Spleen (tissue), 11 donors: ENCODE measurements at regions not wholly inside any gene's neighbourhood (a gene's known extent, or its start where the extent isn't known, plus 50 kb on each side); places are given as distances from the start of the nearest gene placed in this dataset.

Source experiments
- DNase-seq: peaks from one replicate; pipeline ENCODE4 v3.0.0-alpha.2; 2020
- H3K27ac ChIP-seq, 8 donors: fragments of 200-600 bp; sonication (generic) in 7 of 8; 1 replicate in 4 of 8; 2 replicates in 4 of 8; pipeline versions ENCODE4 v1.5.0 to v1.8.0; 2016 to 2021; ENCODE audit warnings: inconsistent platforms in 4 of 8, mild to moderate bottlenecking in 4 of 8, moderate library complexity in 1 of 8
- H3K27me3 ChIP-seq, 7 donors: fragments of 200-600 bp; sonication (generic) in 6 of 7; replicated peaks in 1 of 7; 1 replicate in 4 of 7; 2 replicates in 3 of 7; pipeline versions ENCODE4 v1.5.0 to v1.8.0; 2016 to 2021; ENCODE audit warnings: inconsistent platforms in 3 of 7, mild to moderate bottlenecking in 1 of 7
- H3K36me3 ChIP-seq, 6 donors: fragments of 200-600 bp; sonication (generic) in 5 of 6; 1 replicate in 4 of 6; 2 replicates in 2 of 6; pipeline versions ENCODE4 v1.5.0 to v1.8.0; 2016 to 2021; ENCODE audit warnings: inconsistent platforms in 2 of 6
- H3K4me1 ChIP-seq, 6 donors: fragments of 200-600 bp; sonication (generic) in 5 of 6; 1 replicate in 3 of 6; 2 replicates in 3 of 6; pipeline versions ENCODE4 v1.5.0 to v1.8.0; 2016 to 2021; ENCODE audit warnings: inconsistent platforms in 3 of 6
- H3K4me3 ChIP-seq, 8 donors: fragments of 200-600 bp; sonication (generic) in 7 of 8; 1 replicate in 4 of 8; 2 replicates in 4 of 8; pipeline versions ENCODE4 v1.5.0 to v1.8.0; 2016 to 2021; ENCODE audit warnings: inconsistent platforms in 4 of 8, mild to moderate bottlenecking in 4 of 8, moderate library complexity in 2 of 8
- H3K9me3 ChIP-seq, 8 donors: fragments of 200-600 bp; sonication (generic) in 7 of 8; 1 replicate in 4 of 8; 2 replicates in 4 of 8; pipeline versions ENCODE4 v1.5.0 to v1.8.0; 2016 to 2021; ENCODE audit warnings: inconsistent platforms in 4 of 8
- POLR2A ChIP-seq, 3 donors: fragments of 450-650 bp; IDR thresholded peaks; one replicate each; pipeline ENCODE4 v1.5.1; 2017; ENCODE audit warnings: antibody characterized with exemption in 3 of 3, mild to moderate bottlenecking in 1 of 3
- POLR2AphosphoS5 ChIP-seq, 3 donors: sonication (generic); formaldehyde crosslinking; IDR thresholded peaks; one replicate each; pipeline ENCODE4 v1.5.1; 2017; ENCODE audit warnings: antibody characterized with exemption in 3 of 3
- WGBS, 5 donors: extraction: QIAGEN DNeasy Blood & Tissue Kit in 3 of 5; methylation state at CpG; one replicate each; pipeline versions ENCODE4 v1.1.5 to v1.1.7; 2013 to 2018; 5-methylcytosine and 5-hydroxymethylcytosine counted together
- intact Hi-C: fragments of 100-400 bp; cut with DNase I; formaldehyde crosslinking; loops from one replicate; pipeline ENCODE4 v1.15.0; 2023; ENCODE audit warnings: low total_unique reads
- TF ChIP-seq, protein P1 (sequence below), 11 experiments: fragments of 200-600 bp in 7 of 11; fragments of 450-650 bp in 4 of 11; sonication (generic) in 4 of 11; IDR thresholded peaks in 8 of 11; conservative IDR thresholded peaks in 3 of 11; 1 replicate in 7 of 11; 2 replicates in 4 of 11; pipeline versions ENCODE4 v1.4.0 to v1.8.0; 2016 to 2021; ENCODE audit warnings: antibody characterized with exemption in 11 of 11, inconsistent platforms in 4 of 11, mild to moderate bottlenecking in 1 of 11
- donor health status: healthy with polysubstance abuse.
- donor health status: DM: no; HTN: no; CAD: no; lungs with moderate emphysema.
- donor health status: DM: no; HTN: no; CAD: no.
- donor health status: Bipolar disorder and iron deficiency.
- donor health status: healthy.
- donor health status: DM: no; HTN: no; CAD: no.
- donor health status: DM: yes; HTN: yes; CAD: no.

DNA sequence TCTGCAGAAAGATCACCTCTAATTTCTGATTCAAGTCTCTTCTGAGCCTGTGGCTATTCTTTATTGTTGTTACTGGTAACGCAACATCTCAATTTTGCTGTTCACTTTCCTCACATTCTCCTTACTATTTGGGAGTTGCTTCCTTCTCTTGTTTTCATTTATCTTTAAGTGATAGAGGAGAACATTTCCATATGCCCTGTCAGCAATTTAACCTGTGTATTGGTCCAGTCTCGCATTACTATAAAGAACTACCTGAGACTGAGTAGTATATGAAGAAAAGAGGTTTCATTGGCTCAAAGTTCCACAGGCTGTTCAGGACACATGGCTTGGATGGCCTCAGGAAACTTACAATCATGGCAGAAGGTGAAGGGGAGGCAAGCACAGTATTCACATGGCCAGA, 1025.1 kb downstream of the OTOL1 start:
- Histone ChIP-seq H3K4me1 (no peaks in the 10 kb centered on the region), H3K4me3 (no peak overlapping the region), H3K36me3 (no peaks in the 10 kb centered on the region), H3K27ac (no peak overlapping the region), H3K27me3 (no peaks in the 10 kb centered on the region), H3K9me3 (no peaks in the 10 kb centered on the region)
- intact Hi-C loops = no loop called here
- TF ChIP-seq POLR2A (IDR thresholded peaks at IDR 0.05) = no peak
- TF ChIP-seq, protein P1, sequence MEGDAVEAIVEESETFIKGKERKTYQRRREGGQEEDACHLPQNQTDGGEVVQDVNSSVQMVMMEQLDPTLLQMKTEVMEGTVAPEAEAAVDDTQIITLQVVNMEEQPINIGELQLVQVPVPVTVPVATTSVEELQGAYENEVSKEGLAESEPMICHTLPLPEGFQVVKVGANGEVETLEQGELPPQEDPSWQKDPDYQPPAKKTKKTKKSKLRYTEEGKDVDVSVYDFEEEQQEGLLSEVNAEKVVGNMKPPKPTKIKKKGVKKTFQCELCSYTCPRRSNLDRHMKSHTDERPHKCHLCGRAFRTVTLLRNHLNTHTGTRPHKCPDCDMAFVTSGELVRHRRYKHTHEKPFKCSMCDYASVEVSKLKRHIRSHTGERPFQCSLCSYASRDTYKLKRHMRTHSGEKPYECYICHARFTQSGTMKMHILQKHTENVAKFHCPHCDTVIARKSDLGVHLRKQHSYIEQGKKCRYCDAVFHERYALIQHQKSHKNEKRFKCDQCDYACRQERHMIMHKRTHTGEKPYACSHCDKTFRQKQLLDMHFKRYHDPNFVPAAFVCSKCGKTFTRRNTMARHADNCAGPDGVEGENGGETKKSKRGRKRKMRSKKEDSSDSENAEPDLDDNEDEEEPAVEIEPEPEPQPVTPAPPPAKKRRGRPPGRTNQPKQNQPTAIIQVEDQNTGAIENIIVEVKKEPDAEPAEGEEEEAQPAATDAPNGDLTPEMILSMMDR (IDR thresholded peaks at IDR 0.05 in 8 of 11, conservative IDR thresholded peaks at IDR 0.05 in 3 of 11) = no peak
- TF ChIP-seq POLR2AphosphoS5 (IDR thresholded peaks at IDR 0.05) = no peak
- 89 to 97% (median 94%) methylated on average over 2 of the region's 2 CpGs for WGBS, 5 donors
- DNase-seq = no peak

DNA sequence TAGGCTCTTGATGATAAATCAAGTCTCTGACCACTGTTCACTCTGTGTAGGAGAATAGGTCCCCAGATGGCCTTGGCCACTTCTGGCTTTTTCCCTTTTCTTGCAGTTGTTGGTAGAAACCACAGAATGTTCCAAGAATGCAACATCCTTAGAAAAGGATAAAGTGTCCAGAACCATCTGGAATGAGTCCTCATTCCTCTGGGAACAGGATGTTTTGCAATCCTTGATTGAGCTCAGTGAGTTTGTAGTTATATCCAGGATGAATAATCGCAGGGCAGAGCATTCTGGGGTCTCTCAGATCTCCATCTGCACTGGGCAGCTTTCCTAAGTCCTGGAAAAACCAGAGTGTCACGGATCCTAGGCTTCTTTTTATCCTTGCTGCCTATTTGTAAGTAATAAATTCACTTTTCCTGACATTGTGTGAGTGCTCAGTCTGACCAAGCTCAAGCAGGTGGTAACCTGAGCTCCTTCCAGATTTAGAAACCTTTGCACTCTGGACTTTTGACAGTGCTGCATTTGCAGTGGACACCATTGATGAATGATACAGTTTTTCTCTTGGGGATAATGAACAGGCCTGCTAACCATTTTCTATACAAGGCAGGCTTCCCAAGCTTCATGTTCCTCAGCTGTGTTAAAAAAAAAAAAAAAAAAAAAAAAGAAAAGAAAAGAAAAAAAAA, 1028.6 kb downstream of the OTOL1 start:
- Histone ChIP-seq H3K36me3 (no peaks in the 10 kb centered on the region), H3K27ac (no peak overlapping the region), H3K9me3 (no peaks in the 10 kb centered on the region), H3K4me1 (no peaks in the 10 kb centered on the region), H3K27me3 (no peaks in the 10 kb centered on the region), H3K4me3 (no peak overlapping the region)
- TF ChIP-seq POLR2AphosphoS5 (IDR thresholded peaks at IDR 0.05) (no peak), POLR2A (IDR thresholded peaks at IDR 0.05) (no peak)
- TF ChIP-seq, protein P1 (IDR thresholded peaks at IDR 0.05 in 8 of 11, conservative IDR thresholded peaks at IDR 0.05 in 3 of 11) = no peak
- intact Hi-C loops = no loop called here
- DNase-seq = no peak
- WGBS, 5 donors = 37 to 64% (median 41%) methylated on average over 2 of the region's 2 CpGs

DNA sequence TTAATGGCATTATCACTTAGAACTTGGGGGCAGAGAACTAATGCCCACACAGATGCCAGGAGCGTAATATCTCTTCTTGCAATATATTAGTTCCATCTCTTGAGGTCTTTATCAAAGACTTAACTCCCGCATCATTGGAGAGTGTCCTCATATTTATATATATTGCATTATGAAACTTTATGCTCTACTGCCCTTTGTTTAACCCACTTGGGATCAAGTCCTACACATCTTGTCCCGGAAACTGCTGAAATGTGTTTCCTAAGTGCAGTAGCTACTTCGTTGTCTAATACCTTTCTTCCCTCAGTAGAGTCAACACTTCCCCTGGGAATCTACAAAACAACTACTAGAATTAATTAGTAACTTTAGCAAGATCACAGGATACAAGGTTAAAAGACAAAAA, 1029.2 kb downstream of the OTOL1 start:
- WGBS, 5 donors = 45 to 64% (median 59%) methylated on average over 4 of the region's 4 CpGs
- H3K4me1 ChIP-seq = no peaks in the 10 kb centered on the region
- TF ChIP-seq POLR2A (IDR thresholded peaks at IDR 0.05) (no peak), POLR2AphosphoS5 (IDR thresholded peaks at IDR 0.05) (no peak)
- TF ChIP-seq, protein P1 (IDR thresholded peaks at IDR 0.05 in 8 of 11, conservative IDR thresholded peaks at IDR 0.05 in 3 of 11) = no peak
- H3K27me3 ChIP-seq = no peaks in the 10 kb centered on the region
- no peak for DNase-seq
- H3K27ac ChIP-seq = no peak overlapping the region
- peaks cover 0 to 3% (median 0%) of the 10 kb centered on the region in 8 donors for H3K9me3 ChIP-seq
- H3K4me3 ChIP-seq = no peak overlapping the region
- H3K36me3 ChIP-seq = no peaks in the 10 kb centered on the region
- intact Hi-C loops = no loop called here

DNA sequence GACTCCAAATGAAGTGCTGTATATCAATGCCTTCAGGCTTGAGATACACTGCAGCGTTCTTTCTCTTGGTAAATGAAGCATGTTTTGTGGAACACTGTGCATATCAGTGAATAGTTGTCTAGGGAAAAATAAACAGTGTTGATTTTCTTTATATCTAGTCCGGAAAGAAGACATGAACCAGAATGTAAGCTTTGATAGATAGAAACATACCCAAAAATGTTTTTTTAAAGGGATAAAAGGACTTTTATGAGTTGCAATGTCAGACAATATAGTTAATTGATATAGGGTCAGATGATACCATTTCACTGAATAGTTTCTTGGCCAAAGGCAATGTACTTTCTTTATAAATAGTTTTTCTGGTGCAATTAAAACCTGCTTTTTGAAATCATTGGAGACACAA, 1037.8 kb downstream of the OTOL1 start:
- WGBS, 5 donors = 67 to 82% (median 75%) methylated on average over 2 of the region's 2 CpGs
- Histone ChIP-seq H3K4me1 (no peaks in the 10 kb centered on the region), H3K9me3 (peaks cover 0 to 3% (median 0%) of the 10 kb centered on the region in 8 donors), H3K4me3 (no peak overlapping the region), H3K27me3 (no peaks in the 10 kb centered on the region), H3K27ac (no peak overlapping the region), H3K36me3 (no peaks in the 10 kb centered on the region)
- DNase-seq = no peak
- intact Hi-C loops = no loop called here
- TF ChIP-seq, protein P1 (IDR thresholded peaks at IDR 0.05 in 8 of 11, conservative IDR thresholded peaks at IDR 0.05 in 3 of 11) = no peak
- TF ChIP-seq POLR2A (IDR thresholded peaks at IDR 0.05) (no peak), POLR2AphosphoS5 (IDR thresholded peaks at IDR 0.05) (no peak)
